GM21423 (cell line): ENCODE measurements at regions not wholly inside any gene's neighbourhood (a gene's known extent, or its start where the extent isn't known, plus 50 kb on each side); places are given as distances from the start of the nearest gene placed in this dataset.
"Not testable (repeated sequence)": the region's sequence is repeated elsewhere in the genome, so short reads cannot be mapped to it uniquely, and the experiment has no call there.

Experiments used
- ATAC-seq: cut with Tn5 transposase; IDR thresholded peaks from one replicate; pipeline ENCODE4 v1.9.1; 2021; ENCODE audit warnings: mild to moderate bottlenecking, moderate library complexity; ENCODE audit not compliant: unreplicated experiment

GRCh38 chr18:39241534-39241933 is 1675.9 kb upstream of the CELF4 start:
- no peak for ATAC-seq

GRCh38 chr18:39238981-39239660 is 1673.5 kb upstream of the CELF4 start:
- no peak for ATAC-seq

GRCh38 chr18:39235118-39235719 is 1669.6 kb upstream of the CELF4 start:
- no peak for ATAC-seq

DNA sequence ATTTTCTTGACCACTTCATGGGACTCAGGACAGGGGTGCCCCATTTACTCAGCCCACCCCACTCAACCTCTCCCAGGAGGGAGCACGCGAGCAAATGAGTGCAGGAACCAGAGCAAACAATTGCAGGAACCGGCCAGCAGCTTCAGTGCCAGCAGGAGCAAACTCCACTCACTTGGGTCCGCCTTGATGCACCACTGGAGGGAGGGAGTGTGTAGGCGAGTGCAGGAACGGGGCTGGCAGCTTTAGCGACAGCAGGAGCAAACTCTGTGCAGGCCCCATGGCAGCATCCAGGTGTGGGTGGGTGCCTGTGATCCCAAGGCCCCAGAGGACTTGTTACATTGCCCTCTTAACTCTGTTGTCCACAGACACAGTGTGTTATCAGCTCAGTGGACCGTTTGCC is 1667.3 kb upstream of the CELF4 start:
- no peak for ATAC-seq

GRCh38 chr18:39232490-39232889 is 1666.9 kb upstream of the CELF4 start:
- ATAC-seq: no peak

DNA sequence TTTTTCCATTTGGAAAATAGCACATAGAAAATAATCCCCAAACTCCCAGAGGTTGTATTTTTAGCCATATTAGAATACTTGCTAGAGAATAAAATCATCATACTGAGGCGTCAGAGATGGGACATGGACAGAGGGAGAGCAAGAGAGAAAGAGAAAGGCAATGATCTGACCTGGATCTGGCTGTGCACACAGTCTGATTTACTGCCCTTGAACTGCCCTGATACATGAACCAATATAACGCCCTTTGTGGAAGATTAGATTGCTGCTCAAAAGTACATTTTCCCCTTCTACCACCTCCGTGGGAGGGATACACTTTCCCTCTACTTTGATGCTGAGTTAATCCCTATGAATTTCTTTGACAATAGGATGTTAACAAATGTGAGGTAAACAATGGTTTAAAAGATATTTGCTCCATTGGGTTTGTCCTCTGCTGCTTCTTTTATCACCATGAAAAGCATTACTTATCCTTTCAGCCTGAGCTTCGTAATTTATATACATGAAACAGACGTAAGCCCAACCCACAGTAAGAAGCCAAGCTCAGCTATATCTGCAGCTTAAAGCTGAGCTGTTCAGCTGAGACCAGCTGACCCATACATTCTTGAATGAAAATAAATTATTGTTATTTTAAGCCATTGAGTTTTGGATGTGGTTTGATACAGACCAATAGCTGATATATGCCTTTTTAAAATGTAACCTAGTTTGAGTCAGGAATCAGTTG is 1664.6 kb upstream of the CELF4 start:
- ATAC-seq: no peak

- ATAC-seq: not testable (repeated sequence)
Measured at GRCh38 chr18:39227769-39228168, 1662.2 kb upstream of the CELF4 start.

GRCh38 chr18:39225373-39225772 is 1659.8 kb upstream of the CELF4 start:
- no peak for ATAC-seq

DNA sequence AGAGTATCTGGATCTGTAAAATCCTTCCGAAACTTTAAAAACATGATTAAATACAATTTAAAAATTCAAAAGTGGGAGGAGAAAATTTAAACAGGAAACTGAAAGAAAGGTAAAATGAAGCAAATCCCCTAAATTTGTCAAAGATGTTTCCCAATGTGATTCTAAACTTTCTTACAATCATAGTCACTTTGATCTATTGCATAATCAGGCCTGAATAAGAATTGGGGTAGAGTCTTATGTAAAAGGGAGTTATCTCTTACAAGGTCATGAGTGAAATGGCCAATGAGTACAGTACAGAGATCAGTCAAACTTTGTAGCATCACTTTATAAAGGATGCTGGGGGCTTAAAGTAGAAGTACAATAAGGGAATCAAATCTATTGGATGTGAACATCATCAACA is 1657.7 kb upstream of the CELF4 start:
- ATAC-seq: no peak

GRCh38 chr18:39215920-39216319 is 1650.3 kb upstream of the CELF4 start:
- ATAC-seq: no peak

DNA sequence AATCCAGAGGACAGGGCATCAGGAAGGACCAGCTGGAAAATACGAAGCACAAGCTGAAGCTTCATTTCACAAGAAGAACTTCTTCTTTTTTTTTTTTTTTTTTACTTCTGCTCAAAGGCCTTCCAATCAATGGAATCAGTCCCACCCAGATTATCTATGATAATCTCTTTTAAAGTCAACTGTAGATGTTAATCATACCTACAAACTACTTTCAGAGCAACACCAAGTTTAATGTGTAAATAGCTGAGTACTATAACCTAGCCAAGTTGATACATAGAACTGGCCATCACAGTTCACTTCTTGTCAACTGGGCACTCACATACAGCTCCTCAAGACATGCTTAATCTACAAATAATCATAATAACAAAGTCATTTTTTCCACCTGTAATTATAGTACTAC is 1645.9 kb upstream of the CELF4 start:
- no peak for ATAC-seq

GRCh38 chr18:39209173-39209572 is 1643.6 kb upstream of the CELF4 start:
- no peak for ATAC-seq

GRCh38 chr18:39208729-39209128 is 1643.1 kb upstream of the CELF4 start:
- ATAC-seq: no peak

- ATAC-seq: no peak
Measured at GRCh38 chr18:39208190-39208589, 1642.6 kb upstream of the CELF4 start.

DNA sequence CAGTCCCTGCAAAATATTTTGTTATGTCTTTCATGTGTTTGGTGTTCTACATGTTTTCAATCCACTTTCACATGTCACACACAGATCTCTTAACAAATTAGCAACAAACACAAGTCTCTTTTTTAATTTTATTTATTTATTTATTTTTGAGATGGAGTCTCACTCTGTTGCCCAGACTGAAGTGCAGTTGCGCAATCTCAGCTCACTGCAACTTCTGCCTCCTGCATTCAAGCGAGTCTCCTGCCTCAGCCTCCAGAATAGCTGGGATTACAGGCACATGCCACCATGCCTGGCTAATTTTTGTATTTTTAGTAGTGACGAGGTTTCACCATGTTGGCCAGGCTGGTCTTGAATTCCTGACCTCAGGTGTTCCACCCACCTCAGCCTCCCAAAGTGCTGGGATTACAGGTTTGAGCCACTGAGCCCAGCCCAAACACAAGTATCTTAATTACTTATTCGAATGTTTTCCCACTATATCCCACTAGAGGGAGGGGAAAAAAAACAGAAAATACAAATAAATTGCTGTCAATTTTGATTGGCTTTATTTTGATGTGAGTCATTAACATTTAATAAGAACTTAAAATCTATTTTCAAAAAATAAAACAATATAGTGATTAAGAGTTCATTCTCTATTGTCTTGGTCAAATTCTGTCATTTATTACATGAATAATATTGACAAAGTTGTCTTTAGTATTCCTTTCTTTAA is 1641.0 kb upstream of the CELF4 start:
- ATAC-seq: not testable (repeated sequence)

DNA sequence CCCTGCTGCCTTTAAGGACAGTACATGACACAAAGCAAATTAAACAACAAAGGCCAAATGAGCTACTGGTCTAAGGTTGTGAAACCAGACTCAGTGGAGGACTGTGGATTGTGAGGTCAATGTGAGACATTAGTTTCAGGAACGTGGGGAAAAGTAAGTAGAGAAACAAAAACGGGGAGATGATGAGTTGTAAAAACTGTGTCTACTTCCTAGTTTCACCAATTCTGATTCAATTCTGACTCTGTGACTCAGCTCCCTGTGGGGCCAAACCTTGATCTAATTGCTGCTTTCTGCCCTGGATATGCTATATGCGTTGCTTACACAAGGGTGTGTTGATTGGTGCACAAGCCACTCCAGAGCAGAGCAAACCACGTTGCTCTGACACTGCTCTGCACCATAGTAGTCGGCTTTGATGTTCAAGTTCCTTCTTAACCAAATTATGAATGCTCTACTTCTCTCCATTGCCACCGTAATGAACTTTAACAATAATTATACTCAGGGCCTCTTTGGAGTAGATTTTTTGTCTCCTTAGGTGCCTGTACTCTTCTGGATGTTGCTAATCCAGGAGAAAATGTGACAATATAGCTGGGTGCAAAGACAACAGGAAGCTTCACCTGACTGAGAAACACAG is 1640.1 kb upstream of the CELF4 start:
- ATAC-seq: no peak

DNA sequence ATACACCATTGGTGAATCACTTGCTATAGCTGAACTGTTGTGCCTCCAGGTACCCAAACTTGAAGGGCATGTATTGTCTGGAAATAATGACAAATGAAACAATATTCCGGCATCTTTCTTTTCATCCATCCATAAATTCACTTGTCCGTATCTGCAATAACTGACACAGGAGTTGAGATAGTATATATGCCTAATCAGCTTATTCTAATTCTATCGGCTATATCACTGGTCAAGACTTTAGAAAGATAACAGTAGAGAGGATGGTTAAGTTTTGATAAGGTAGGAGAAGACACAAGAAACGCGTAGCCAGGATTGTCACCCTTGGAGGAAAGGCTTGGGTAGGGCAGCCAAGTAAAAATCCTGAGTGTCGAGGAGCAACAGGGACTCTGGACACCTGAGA is 1634.6 kb upstream of the CELF4 start:
- ATAC-seq: no peak

GRCh38 chr18:39199231-39199855 is 1633.7 kb upstream of the CELF4 start:
- no peak for ATAC-seq

DNA sequence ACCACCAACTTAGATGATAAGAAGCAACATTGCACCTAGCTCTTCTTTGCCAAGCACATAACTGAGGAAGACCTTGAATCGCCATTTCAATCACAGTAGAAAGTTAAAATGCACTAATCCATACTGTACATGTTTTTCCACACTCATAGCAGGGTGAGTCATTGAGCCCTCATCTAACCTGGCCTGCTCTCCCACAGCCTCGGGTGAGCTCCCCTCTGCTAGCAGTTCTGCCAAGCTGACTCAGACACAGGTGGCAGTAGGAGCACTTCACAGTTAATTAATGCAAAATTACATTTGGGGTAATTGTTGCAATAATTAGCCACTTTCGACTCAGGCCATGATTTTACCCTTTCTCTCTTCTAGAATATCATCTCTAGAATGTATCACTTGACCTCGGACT is 1632.8 kb upstream of the CELF4 start:
- ATAC-seq: no peak

DNA sequence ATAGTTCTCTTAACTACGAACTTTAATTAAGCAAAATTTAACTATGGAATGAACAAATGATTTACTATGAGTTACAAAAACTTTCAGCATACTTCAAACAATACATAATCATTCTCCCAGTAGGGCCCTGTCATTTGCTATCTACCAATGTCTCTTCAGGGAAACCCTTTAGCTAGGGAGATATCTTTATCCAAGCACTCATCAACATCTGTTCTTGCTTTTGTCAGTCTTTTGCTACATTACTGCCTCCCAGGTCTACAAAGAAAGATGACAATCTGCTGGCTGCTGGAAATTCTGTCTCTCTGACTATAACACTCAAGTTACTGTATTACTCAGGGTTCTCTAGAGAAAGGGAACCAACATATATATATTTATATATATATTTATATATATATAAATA is 1626.3 kb upstream of the CELF4 start:
- ATAC-seq: no peak

GRCh38 chr18:39191058-39191457 is 1625.5 kb upstream of the CELF4 start:
- no peak for ATAC-seq
